ENCODE measurements at regions not wholly inside any gene's neighbourhood (a gene's known extent, or its start where the extent isn't known, plus 50 kb on each side); places are given as distances from the start of the nearest gene placed in this dataset.
A peak's percentile ranks its signal among the peaks of the same experiment; 100 is the strongest.

DNA sequence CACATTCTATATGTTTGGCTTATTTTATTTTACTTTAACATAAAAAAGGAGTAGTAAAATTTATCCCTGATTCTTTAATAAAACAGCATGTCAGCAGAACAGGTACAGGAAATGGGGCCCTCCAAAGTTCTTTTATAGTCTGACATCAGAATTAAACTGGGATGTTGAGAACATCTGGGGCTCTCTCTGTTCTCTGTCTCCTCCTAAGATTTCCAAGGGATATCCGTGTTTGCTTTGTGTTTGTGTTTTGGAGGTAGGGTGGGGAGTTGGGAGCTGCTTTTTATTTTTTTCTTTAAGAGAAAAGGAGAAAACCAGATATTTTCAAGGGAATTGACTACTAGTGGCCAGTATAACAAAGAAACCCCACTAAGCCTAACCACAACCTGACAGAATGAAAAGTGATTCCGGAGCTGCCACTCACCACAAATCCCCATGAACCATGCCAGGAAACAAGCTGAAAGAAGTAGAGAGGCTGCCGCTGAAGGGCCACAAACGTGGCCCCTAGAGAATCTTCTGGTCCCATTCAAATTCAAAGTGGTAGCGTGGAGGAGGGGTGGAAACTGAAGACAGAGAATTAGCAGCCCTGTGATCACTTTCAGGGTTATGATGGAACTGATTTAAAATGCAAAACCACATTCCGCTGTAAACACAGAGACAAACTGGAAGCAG lies 369.6 kb upstream of the ADGRL2 start:
- TF ChIP-seq, protein P1, sequence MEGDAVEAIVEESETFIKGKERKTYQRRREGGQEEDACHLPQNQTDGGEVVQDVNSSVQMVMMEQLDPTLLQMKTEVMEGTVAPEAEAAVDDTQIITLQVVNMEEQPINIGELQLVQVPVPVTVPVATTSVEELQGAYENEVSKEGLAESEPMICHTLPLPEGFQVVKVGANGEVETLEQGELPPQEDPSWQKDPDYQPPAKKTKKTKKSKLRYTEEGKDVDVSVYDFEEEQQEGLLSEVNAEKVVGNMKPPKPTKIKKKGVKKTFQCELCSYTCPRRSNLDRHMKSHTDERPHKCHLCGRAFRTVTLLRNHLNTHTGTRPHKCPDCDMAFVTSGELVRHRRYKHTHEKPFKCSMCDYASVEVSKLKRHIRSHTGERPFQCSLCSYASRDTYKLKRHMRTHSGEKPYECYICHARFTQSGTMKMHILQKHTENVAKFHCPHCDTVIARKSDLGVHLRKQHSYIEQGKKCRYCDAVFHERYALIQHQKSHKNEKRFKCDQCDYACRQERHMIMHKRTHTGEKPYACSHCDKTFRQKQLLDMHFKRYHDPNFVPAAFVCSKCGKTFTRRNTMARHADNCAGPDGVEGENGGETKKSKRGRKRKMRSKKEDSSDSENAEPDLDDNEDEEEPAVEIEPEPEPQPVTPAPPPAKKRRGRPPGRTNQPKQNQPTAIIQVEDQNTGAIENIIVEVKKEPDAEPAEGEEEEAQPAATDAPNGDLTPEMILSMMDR (conservative IDR thresholded peaks at IDR 0.05), result no peak
- Histone ChIP-seq H3K27ac (ENCODE audit: low read depth, low read length) (peak overlapping the region; percentile 76), H3K4me3 (ENCODE audit: low read length) (no peak overlapping the region), H3K4me1 (ENCODE audit: control insufficient read depth, insufficient read depth, low read length) (no peaks in the 10 kb centered on the region), H3K27me3 (ENCODE audit: control insufficient read depth, insufficient read depth, low read length, poor library complexity, severe bottlenecking) (no peaks in the 10 kb centered on the region), H3K36me3 (ENCODE audit: control insufficient read depth, insufficient read depth, low read length) (no peaks in the 10 kb centered on the region), H3K9me3 (ENCODE audit: control insufficient read depth, low read length) (no peaks in the 10 kb centered on the region), H3K9ac (ENCODE audit: extremely low read depth, low read length, poor library complexity, severe bottlenecking) (no peak overlapping the region)
- H3K36me3 Mint-ChIP-seq (ENCODE audit: low read depth), result no peaks in the 10 kb centered on the region
- WGBS, 2 experiments (ENCODE audit: insufficient coverage in 1 of 2, insufficient read length in 1 of 2), result 18 to 31% methylated on average over 4 to 6 of the region's 6 CpGs
- H3K4me3 Mint-ChIP-seq, result no peak overlapping the region
- no peaks in the 10 kb centered on the region for H3K27me3 Mint-ChIP-seq (ENCODE audit: insufficient read depth)
- H3K9me3 Mint-ChIP-seq, result no peaks in the 10 kb centered on the region
- DNase-seq, result peak; percentile 56
- H3K4me1 Mint-ChIP-seq, result peaks cover 44% of the 10 kb centered on the region
- H3K27ac Mint-ChIP-seq, result peak overlapping the region; percentile 9

DNA sequence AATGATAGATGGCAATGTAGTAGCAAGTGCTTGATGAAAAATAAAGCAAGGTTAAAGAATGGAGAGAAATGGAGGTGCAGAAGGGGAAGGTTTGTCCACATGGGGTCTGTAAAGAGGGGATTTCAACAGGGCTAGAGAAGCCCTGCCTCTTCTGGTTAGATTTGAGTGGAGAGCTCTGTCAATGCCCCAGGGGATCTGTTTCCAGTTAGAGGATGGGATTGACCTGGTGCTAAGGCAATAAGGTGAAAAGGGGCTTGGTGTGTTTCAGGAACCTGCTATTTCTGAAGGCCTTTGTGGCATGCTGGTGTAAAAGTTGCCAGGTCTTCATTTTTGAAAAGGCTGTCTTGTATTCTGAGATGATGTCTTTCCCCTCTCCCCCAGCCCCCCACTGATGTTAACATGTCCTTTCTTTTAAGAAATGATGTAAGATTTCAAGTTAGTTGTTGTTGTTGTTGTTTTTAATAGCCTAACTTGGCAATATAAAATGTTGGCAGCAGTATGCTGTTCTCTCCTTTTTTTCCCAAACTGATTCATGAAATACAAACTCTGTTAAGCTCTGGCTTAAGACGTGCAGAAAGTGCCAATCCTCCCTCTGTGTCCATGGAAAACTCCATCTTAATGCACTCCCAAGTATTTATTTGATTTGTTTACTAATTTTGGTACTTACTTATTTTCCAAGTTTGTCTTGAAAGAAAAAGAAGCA lies 370.3 kb upstream of the ADGRL2 start:
- Mint-ChIP-seq H3K27me3 (ENCODE audit: insufficient read depth) (no peaks in the 10 kb centered on the region), H3K4me1 (peaks cover 44% of the 10 kb centered on the region), H3K36me3 (ENCODE audit: low read depth) (no peaks in the 10 kb centered on the region), H3K4me3 (no peak overlapping the region), H3K9me3 (no peaks in the 10 kb centered on the region), H3K27ac (no peak overlapping the region)
- no peak for DNase-seq
- no peaks in the 10 kb centered on the region for H3K4me1 ChIP-seq (ENCODE audit: control insufficient read depth, insufficient read depth, low read length)
- H3K4me3 ChIP-seq (ENCODE audit: low read length), result no peak overlapping the region
- peak overlapping the region; percentile 76 for H3K27ac ChIP-seq (ENCODE audit: low read depth, low read length)
- H3K9me3 ChIP-seq (ENCODE audit: control insufficient read depth, low read length), result no peaks in the 10 kb centered on the region
- TF ChIP-seq, protein P1 (conservative IDR thresholded peaks at IDR 0.05), result no peak
- no peaks in the 10 kb centered on the region for H3K27me3 ChIP-seq (ENCODE audit: control insufficient read depth, insufficient read depth, low read length, poor library complexity, severe bottlenecking)
- WGBS, 2 experiments (ENCODE audit: insufficient coverage in 1 of 2, insufficient read length in 1 of 2), result 33 to 75% methylated on average over 1 of the region's 1 CpG
- H3K36me3 ChIP-seq (ENCODE audit: control insufficient read depth, insufficient read depth, low read length), result no peaks in the 10 kb centered on the region
- no peak overlapping the region for H3K9ac ChIP-seq (ENCODE audit: extremely low read depth, low read length, poor library complexity, severe bottlenecking)

- H3K27me3 ChIP-seq (ENCODE audit: control insufficient read depth, insufficient read depth, low read length, poor library complexity, severe bottlenecking), result no peaks in the 10 kb centered on the region
- no peak overlapping the region for H3K9ac ChIP-seq (ENCODE audit: extremely low read depth, low read length, poor library complexity, severe bottlenecking)
- H3K27ac Mint-ChIP-seq, result no peak overlapping the region
- DNase-seq, result no peak
- no peaks in the 10 kb centered on the region for H3K9me3 Mint-ChIP-seq
- no peaks in the 10 kb centered on the region for H3K27me3 Mint-ChIP-seq (ENCODE audit: insufficient read depth)
- 96% methylated on average over 1 of the region's 1 CpG; no CpG with 5 or more reads in 1 of the 2 experiments for WGBS, 2 experiments (ENCODE audit: insufficient coverage in 1 of 2, insufficient read length in 1 of 2)
- H3K36me3 Mint-ChIP-seq (ENCODE audit: low read depth), result no peaks in the 10 kb centered on the region
- no peaks in the 10 kb centered on the region for H3K4me1 ChIP-seq (ENCODE audit: control insufficient read depth, insufficient read depth, low read length)
- TF ChIP-seq, protein P1 (conservative IDR thresholded peaks at IDR 0.05), result no peak
- no peak overlapping the region for H3K27ac ChIP-seq (ENCODE audit: low read depth, low read length)
- H3K4me3 Mint-ChIP-seq, result no peak overlapping the region
- H3K36me3 ChIP-seq (ENCODE audit: control insufficient read depth, insufficient read depth, low read length), result no peaks in the 10 kb centered on the region
- no peaks in the 10 kb centered on the region for H3K9me3 ChIP-seq (ENCODE audit: control insufficient read depth, low read length)
- no peak overlapping the region for H3K4me3 ChIP-seq (ENCODE audit: low read length)
- H3K4me1 Mint-ChIP-seq, result peaks cover 44% of the 10 kb centered on the region
Measured at GRCh38 chr1:81428998-81429397, 371.7 kb upstream of the ADGRL2 start.

All from endodermal cell (in vitro differentiated cells).